ENCODE measurements at regions not wholly inside any gene's neighbourhood (a gene's known extent, or its start where the extent isn't known, plus 50 kb on each side); places are given as distances from the start of the nearest gene placed in this dataset.

- TF ChIP-seq, protein P1, sequence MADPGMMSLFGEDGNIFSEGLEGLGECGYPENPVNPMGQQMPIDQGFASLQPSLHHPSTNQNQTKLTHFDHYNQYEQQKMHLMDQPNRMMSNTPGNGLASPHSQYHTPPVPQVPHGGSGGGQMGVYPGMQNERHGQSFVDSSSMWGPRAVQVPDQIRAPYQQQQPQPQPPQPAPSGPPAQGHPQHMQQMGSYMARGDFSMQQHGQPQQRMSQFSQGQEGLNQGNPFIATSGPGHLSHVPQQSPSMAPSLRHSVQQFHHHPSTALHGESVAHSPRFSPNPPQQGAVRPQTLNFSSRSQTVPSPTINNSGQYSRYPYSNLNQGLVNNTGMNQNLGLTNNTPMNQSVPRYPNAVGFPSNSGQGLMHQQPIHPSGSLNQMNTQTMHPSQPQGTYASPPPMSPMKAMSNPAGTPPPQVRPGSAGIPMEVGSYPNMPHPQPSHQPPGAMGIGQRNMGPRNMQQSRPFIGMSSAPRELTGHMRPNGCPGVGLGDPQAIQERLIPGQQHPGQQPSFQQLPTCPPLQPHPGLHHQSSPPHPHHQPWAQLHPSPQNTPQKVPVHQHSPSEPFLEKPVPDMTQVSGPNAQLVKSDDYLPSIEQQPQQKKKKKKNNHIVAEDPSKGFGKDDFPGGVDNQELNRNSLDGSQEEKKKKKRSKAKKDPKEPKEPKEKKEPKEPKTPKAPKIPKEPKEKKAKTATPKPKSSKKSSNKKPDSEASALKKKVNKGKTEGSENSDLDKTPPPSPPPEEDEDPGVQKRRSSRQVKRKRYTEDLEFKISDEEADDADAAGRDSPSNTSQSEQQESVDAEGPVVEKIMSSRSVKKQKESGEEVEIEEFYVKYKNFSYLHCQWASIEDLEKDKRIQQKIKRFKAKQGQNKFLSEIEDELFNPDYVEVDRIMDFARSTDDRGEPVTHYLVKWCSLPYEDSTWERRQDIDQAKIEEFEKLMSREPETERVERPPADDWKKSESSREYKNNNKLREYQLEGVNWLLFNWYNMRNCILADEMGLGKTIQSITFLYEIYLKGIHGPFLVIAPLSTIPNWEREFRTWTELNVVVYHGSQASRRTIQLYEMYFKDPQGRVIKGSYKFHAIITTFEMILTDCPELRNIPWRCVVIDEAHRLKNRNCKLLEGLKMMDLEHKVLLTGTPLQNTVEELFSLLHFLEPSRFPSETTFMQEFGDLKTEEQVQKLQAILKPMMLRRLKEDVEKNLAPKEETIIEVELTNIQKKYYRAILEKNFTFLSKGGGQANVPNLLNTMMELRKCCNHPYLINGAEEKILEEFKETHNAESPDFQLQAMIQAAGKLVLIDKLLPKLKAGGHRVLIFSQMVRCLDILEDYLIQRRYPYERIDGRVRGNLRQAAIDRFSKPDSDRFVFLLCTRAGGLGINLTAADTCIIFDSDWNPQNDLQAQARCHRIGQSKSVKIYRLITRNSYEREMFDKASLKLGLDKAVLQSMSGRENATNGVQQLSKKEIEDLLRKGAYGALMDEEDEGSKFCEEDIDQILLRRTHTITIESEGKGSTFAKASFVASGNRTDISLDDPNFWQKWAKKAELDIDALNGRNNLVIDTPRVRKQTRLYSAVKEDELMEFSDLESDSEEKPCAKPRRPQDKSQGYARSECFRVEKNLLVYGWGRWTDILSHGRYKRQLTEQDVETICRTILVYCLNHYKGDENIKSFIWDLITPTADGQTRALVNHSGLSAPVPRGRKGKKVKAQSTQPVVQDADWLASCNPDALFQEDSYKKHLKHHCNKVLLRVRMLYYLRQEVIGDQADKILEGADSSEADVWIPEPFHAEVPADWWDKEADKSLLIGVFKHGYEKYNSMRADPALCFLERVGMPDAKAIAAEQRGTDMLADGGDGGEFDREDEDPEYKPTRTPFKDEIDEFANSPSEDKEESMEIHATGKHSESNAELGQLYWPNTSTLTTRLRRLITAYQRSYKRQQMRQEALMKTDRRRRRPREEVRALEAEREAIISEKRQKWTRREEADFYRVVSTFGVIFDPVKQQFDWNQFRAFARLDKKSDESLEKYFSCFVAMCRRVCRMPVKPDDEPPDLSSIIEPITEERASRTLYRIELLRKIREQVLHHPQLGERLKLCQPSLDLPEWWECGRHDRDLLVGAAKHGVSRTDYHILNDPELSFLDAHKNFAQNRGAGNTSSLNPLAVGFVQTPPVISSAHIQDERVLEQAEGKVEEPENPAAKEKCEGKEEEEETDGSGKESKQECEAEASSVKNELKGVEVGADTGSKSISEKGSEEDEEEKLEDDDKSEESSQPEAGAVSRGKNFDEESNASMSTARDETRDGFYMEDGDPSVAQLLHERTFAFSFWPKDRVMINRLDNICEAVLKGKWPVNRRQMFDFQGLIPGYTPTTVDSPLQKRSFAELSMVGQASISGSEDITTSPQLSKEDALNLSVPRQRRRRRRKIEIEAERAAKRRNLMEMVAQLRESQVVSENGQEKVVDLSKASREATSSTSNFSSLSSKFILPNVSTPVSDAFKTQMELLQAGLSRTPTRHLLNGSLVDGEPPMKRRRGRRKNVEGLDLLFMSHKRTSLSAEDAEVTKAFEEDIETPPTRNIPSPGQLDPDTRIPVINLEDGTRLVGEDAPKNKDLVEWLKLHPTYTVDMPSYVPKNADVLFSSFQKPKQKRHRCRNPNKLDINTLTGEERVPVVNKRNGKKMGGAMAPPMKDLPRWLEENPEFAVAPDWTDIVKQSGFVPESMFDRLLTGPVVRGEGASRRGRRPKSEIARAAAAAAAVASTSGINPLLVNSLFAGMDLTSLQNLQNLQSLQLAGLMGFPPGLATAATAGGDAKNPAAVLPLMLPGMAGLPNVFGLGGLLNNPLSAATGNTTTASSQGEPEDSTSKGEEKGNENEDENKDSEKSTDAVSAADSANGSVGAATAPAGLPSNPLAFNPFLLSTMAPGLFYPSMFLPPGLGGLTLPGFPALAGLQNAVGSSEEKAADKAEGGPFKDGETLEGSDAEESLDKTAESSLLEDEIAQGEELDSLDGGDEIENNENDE (IDR thresholded peaks at IDR 0.05; ENCODE audit: insufficient replicate concordance, low read length): no peak
- TF ChIP-seq TEAD4 (IDR thresholded peaks at IDR 0.05; ENCODE audit: low read depth, low read length) (no peak), SIN3A (conservative IDR thresholded peaks at IDR 0.05 in 1 of 2, IDR thresholded peaks at IDR 0.05 in 1 of 2; ENCODE audit: low read depth in 1 of 2, low read length in 2 of 2) (no peak), CHD1 (IDR thresholded peaks at IDR 0.05; ENCODE audit: low read depth, low read length) (no peak), FOSL1 (IDR thresholded peaks at IDR 0.05; ENCODE audit: insufficient read depth, low read depth, low read length) (no peak), ATF2 (IDR thresholded peaks at IDR 0.05; ENCODE audit: low read length) (no peak), RFX5 (IDR thresholded peaks at IDR 0.05; ENCODE audit: borderline replicate concordance, low read depth, low read length) (no peak), EGR1 (IDR thresholded peaks at IDR 0.05; ENCODE audit: borderline replicate concordance, low read depth, low read length) (no peak)
Observed at GRCh38 chr1:81458186-81458585, 342.5 kb upstream of the ADGRL2 start (continued).

All from H1 (cell line).